C1 segment of cervical spinal cord (tissue), 14 donors: ENCODE measurements at regions not wholly inside any gene's neighbourhood (a gene's known extent, or its start where the extent isn't known, plus 50 kb on each side); places are given as distances from the start of the nearest gene placed in this dataset.

Experiments used
- DNase-seq, 14 donors: peaks; one replicate each; lab custom pipeline; 2025; lab: John Stamatoyannopoulos, UW

- DNase-seq = no peak
These were observed 126.2 kb upstream of the VRK2 start for GRCh38 chr2:57920342-57920939.

- DNase-seq = no peak
These were observed 111.9 kb upstream of the VRK2 start for GRCh38 chr2:57934659-57935058.

- DNase-seq = no peak
These were observed 110.4 kb upstream of the VRK2 start for GRCh38 chr2:57936216-57936615.

- no peak for DNase-seq
These were observed 109.2 kb upstream of the VRK2 start for GRCh38 chr2:57937456-57937855.

GRCh38 chr2:57941816-57942215, 104.8 kb upstream of the VRK2 start:
- no peak for DNase-seq

GRCh38 chr2:57943315-57943714, 103.3 kb upstream of the VRK2 start:
- no peak for DNase-seq

GRCh38 chr2:57947398-57947797, 99.2 kb upstream of the VRK2 start:
- DNase-seq = no peak

- no peak for DNase-seq
These were observed 92.6 kb upstream of the VRK2 start for GRCh38 chr2:57954020-57954419.

- no peak for DNase-seq
These were observed 89.4 kb upstream of the VRK2 start for GRCh38 chr2:57957238-57957637.

- no peak for DNase-seq
These were observed 87.2 kb upstream of the VRK2 start for GRCh38 chr2:57959390-57959789.

GRCh38 chr2:57962861-57963260, 83.7 kb upstream of the VRK2 start:
- no peak for DNase-seq

- no peak for DNase-seq
These were observed 81.4 kb upstream of the VRK2 start for GRCh38 chr2:57965219-57965618.

GRCh38 chr2:57965961-57966360, 80.6 kb upstream of the VRK2 start:
- no peak for DNase-seq

- DNase-seq = no peak
These were observed 72.9 kb upstream of the VRK2 start for GRCh38 chr2:57973621-57974186.

GRCh38 chr2:57979158-57979557, 67.4 kb upstream of the VRK2 start:
- DNase-seq = no peak

GRCh38 chr2:57981083-57981768, 65.4 kb upstream of the VRK2 start:
- DNase-seq = no peak

- DNase-seq = no peak
These were observed 58.6 kb upstream of the VRK2 start for GRCh38 chr2:57987835-57988573.

- DNase-seq = no peak
These were observed 56.4 kb upstream of the VRK2 start for GRCh38 chr2:57990118-57990725.
